H1 (cell line): ENCODE measurements at regions not wholly inside any gene's neighbourhood (a gene's known extent, or its start where the extent isn't known, plus 50 kb on each side); places are given as distances from the start of the nearest gene placed in this dataset.

ENCODE experiments used
- CTCF ChIA-PET: fragments of 300-600 bp; sonication (Branson Sonifier 250); formaldehyde crosslinking; loops from one replicate; lab custom pipeline; 2021; ENCODE audit not compliant: partially characterized antibody; lab: Charles Lee
- POLR2A ChIA-PET: fragments of 300-600 bp; sonication (Branson Sonifier 250); formaldehyde crosslinking; loops from one replicate; lab custom pipeline; 2021; ENCODE audit warnings: inconsistent platforms; ENCODE audit not compliant: partially characterized antibody; lab: Charles Lee
- DNase-seq, 2 experiments: peaks; one replicate each; pipeline versions ENCODE4 v3.0.0 to v3.0.0-alpha.2; 2010 to 2022; ENCODE audit warnings: low spot score in 2 of 2, low read depth in 1 of 2, mixed read lengths in 1 of 2
- FAIRE-seq: peaks from 2 replicates; lab custom pipeline; 2011; peaks lifted over from hg19 to GRCh38; lab: Jason Lieb, UNC
- H2AFZ ChIP-seq: 2 replicates; pipeline ENCODE4 v1.8.1; 2012; ENCODE audit warnings: low read length, inconsistent platforms
- H2AK5ac ChIP-seq: 2 replicates; pipeline ENCODE4 v1.6.1; 2013; ENCODE audit warnings: low read depth, low read length
- H2BK120ac ChIP-seq: replicated peaks from 2 replicates; pipeline ENCODE3; 2013; ENCODE audit warnings: low read depth, low read length, inconsistent platforms
- H2BK12ac ChIP-seq: 2 replicates; pipeline ENCODE4 v1.6.1; 2013; ENCODE audit warnings: low read depth, low read length
- H2BK15ac ChIP-seq: 2 replicates; pipeline ENCODE4 v1.6.1; 2013; ENCODE audit warnings: low read length
- H2BK20ac ChIP-seq: 2 replicates; pipeline ENCODE4 v1.6.1; 2013; ENCODE audit warnings: low read length
- H2BK5ac ChIP-seq: 2 replicates; pipeline ENCODE4 v1.6.1; 2013; ENCODE audit warnings: low read depth, low read length
- H3K14ac ChIP-seq: 2 replicates; pipeline ENCODE4 v1.6.1; 2013; ENCODE audit warnings: inconsistent platforms; ENCODE audit not compliant: insufficient read length
- H3K18ac ChIP-seq: 2 replicates; pipeline ENCODE4 v1.6.1; 2013; ENCODE audit warnings: low read length; ENCODE audit errors: extremely low read depth
- H3K23ac ChIP-seq: 2 replicates; pipeline ENCODE4 v1.6.1; 2013; ENCODE audit warnings: inconsistent platforms; ENCODE audit not compliant: insufficient read length
- H3K23me2 ChIP-seq: 2 replicates; pipeline ENCODE4 v1.6.1; 2013; ENCODE audit warnings: low read depth, low read length
- H3K27ac ChIP-seq: 2 replicates; pipeline ENCODE4 v1.6.1; 2011; ENCODE audit warnings: low read depth, low read length, inconsistent platforms
- H3K27me3 ChIP-seq, 4 experiments: replicated peaks in 1 of 4; 1 replicate in 1 of 4; 2 replicates in 3 of 4; pipeline versions ENCODE4 v1.6.1 to v1.8.1; 2011 to 2013; ENCODE audit warnings: low read length in 3 of 4, mild to moderate bottlenecking in 3 of 4, inconsistent platforms in 2 of 4, mixed read lengths in 2 of 4, moderate library complexity in 1 of 4; ENCODE audit not compliant: control insufficient read depth in 3 of 4, insufficient read depth in 3 of 4; ENCODE audit errors: extremely low read depth in 1 of 4
- H3K36me3 ChIP-seq, 4 experiments: 2 replicates each; pipeline versions ENCODE4 v1.6.1 to v1.8.1; 2011 to 2013; ENCODE audit warnings: mild to moderate bottlenecking in 4 of 4, low read length in 3 of 4, moderate library complexity in 2 of 4, control low read depth in 1 of 4, inconsistent platforms in 1 of 4; ENCODE audit not compliant: insufficient read depth in 4 of 4, control insufficient read depth in 2 of 4
- H3K4ac ChIP-seq: replicated peaks from 2 replicates; pipeline ENCODE3; 2013; ENCODE audit warnings: low read length, low read depth, mixed read lengths, inconsistent platforms; ENCODE audit not compliant: insufficient read length
- H3K4me1 ChIP-seq, 4 experiments: replicated peaks in 1 of 4; 1 replicate in 1 of 4; 2 replicates in 3 of 4; pipeline versions ENCODE4 v1.6.1 to v1.8.1; 2011 to 2013; ENCODE audit warnings: low read length in 3 of 4, inconsistent platforms in 2 of 4, mixed read lengths in 1 of 4; ENCODE audit not compliant: insufficient read depth in 4 of 4, control insufficient read depth in 3 of 4
- H3K4me2 ChIP-seq, 2 experiments: 2 replicates each; pipeline versions ENCODE4 v1.6.1 to v1.8.1; 2011 to 2013; ENCODE audit warnings: low read depth in 2 of 2, low read length in 2 of 2, control low read depth in 1 of 2, inconsistent platforms in 1 of 2, mild to moderate bottlenecking in 1 of 2; ENCODE audit not compliant: insufficient read depth in 1 of 2
- H3K4me3 ChIP-seq, 4 experiments: fragments of 200-600, 300-600 bp in 1 of 4; sonication (generic), shearing (Covaris generic), sonication (Bioruptor Twin) in 1 of 4; 2 replicates each; pipeline versions ENCODE4 v1.5.1 to v1.8.1; 2011 to 2016; ENCODE audit warnings: low read length in 4 of 4, low read depth in 3 of 4, control low read depth in 2 of 4, inconsistent platforms in 2 of 4, mild to moderate bottlenecking in 2 of 4, mixed read lengths in 1 of 4, moderate library complexity in 1 of 4; ENCODE audit not compliant: insufficient read depth in 2 of 4; ENCODE audit errors: extremely low read depth in 1 of 4
- H3K56ac ChIP-seq: replicated peaks from 2 replicates; pipeline ENCODE3; 2013; ENCODE audit warnings: low read depth, mild to moderate bottlenecking, mixed read lengths, low read length, inconsistent platforms; ENCODE audit not compliant: insufficient read length
- H3K79me1 ChIP-seq: 2 replicates; pipeline ENCODE4 v1.6.1; 2013; ENCODE audit warnings: low read depth, low read length, control low read depth
- H3K79me2 ChIP-seq, 2 experiments: 2 replicates each; pipeline versions ENCODE4 v1.6.1 to v1.8.1; 2012 to 2013; ENCODE audit warnings: low read length in 2 of 2, mild to moderate bottlenecking in 2 of 2, inconsistent platforms in 1 of 2; ENCODE audit not compliant: insufficient read depth in 2 of 2, control insufficient read depth in 1 of 2
- H3K9ac ChIP-seq, 4 experiments: replicated peaks in 1 of 4; 1 replicate in 1 of 4; 2 replicates in 3 of 4; pipeline versions ENCODE4 v1.6.1 to v1.8.1; 2011 to 2013; ENCODE audit warnings: low read depth in 3 of 4, low read length in 3 of 4, control low read depth in 2 of 4, mild to moderate bottlenecking in 2 of 4, moderate library complexity in 2 of 4, inconsistent platforms in 1 of 4; ENCODE audit errors: extremely low read depth in 1 of 4
- H3K9me3 ChIP-seq, 2 experiments: 2 replicates each; pipeline versions ENCODE4 v1.6.1 to v1.8.1; 2012 to 2013; ENCODE audit warnings: mild to moderate bottlenecking in 2 of 2, moderate library complexity in 2 of 2, control low read depth in 1 of 2, inconsistent platforms in 1 of 2, low read depth in 1 of 2, low read length in 1 of 2, mixed read lengths in 1 of 2; ENCODE audit not compliant: insufficient read depth in 2 of 2
- H4K20me1 ChIP-seq, 2 experiments: replicated peaks in 1 of 2; 2 replicates each; pipeline versions ENCODE3 to v1.8.1; 2011 to 2013; ENCODE audit warnings: inconsistent platforms in 2 of 2, low read length in 2 of 2, mild to moderate bottlenecking in 1 of 2; ENCODE audit not compliant: insufficient read depth in 2 of 2, control insufficient read depth in 1 of 2
- H4K5ac ChIP-seq: 2 replicates; pipeline ENCODE4 v1.6.1; 2013; ENCODE audit warnings: low read length, low read depth, mixed read lengths, inconsistent platforms; ENCODE audit not compliant: insufficient read length
- H4K8ac ChIP-seq: 2 replicates; pipeline ENCODE4 v1.8.0; 2013; ENCODE audit warnings: mild to moderate bottlenecking, moderate library complexity, low read length, inconsistent platforms; ENCODE audit not compliant: insufficient read depth; ENCODE audit errors: extremely low read depth
- H4K91ac ChIP-seq: replicated peaks from 2 replicates; pipeline ENCODE3; 2013; ENCODE audit warnings: low read length, mixed read lengths, inconsistent platforms; ENCODE audit not compliant: insufficient read length
- FOSL1 ChIP-seq: IDR thresholded peaks from 2 replicates; pipeline ENCODE4 v1.6.1; 2011; ENCODE audit warnings: mild to moderate bottlenecking, low read depth, low read length, moderate library complexity; ENCODE audit not compliant: insufficient read depth
- SUZ12 ChIP-seq: fragments of 200-600 bp; sonication (generic); IDR thresholded peaks from 2 replicates; pipeline ENCODE4 v1.6.1; 2012; ENCODE audit warnings: mild to moderate bottlenecking, inconsistent platforms, low read length, moderate library complexity, mixed read lengths
- WGBS, 2 experiments: shearing (Covaris generic) in 1 of 2; methylation state at CpG; one replicate each; pipeline versions ENCODE4 v1.1.6 to v1.1.7; 2013 to 2015; ENCODE audit warnings: low lambda C conversion rate in 2 of 2, mixed read lengths in 2 of 2, inconsistent platforms in 1 of 2, low coverage in 1 of 2, missing lambda C conversion rate in 1 of 2; ENCODE audit not compliant: insufficient replicate concordance in 2 of 2, insufficient coverage in 1 of 2, insufficient read length in 1 of 2; ENCODE audit errors: extremely low coverage in 1 of 2, missing lambda C conversion rate in 1 of 2; 5-methylcytosine and 5-hydroxymethylcytosine counted together

GRCh38 chr10:3886191-3886590 lies 101.2 kb upstream of the KLF6 start:
- H3K4me3 ChIP-seq = no peak overlapping the region
- peaks cover 0 to 26% (median 10%) of the 10 kb centered on the region in 4 experiments; a peak in 5 of 7 replicates for H3K4me1 ChIP-seq
- peak overlapping the region; percentile 58 for H3K4ac ChIP-seq
- no peak overlapping the region for H2BK12ac ChIP-seq
- no peaks in the 10 kb centered on the region for H3K23me2 ChIP-seq
- H4K91ac ChIP-seq = no peak overlapping the region
- TF ChIP-seq SUZ12 = no peak
- TF ChIP-seq FOSL1 = no peak
- POLR2A ChIA-PET = interaction anchor here (1.1 to 1.3 kb wide), 2 partner anchors 11 to 14 kb away, joined by 3 to 4 read pairs; no protein-coding TSS in a partner anchor
- no peaks in the 10 kb centered on the region for H3K36me3 ChIP-seq
- FAIRE-seq (no peak), DNase-seq (peak; percentile 25 to 63)
- H2BK15ac ChIP-seq = no peak overlapping the region
- no peak overlapping the region for H4K8ac ChIP-seq
- no peak overlapping the region for H2BK120ac ChIP-seq
- no peak overlapping the region for H3K56ac ChIP-seq
- no peak overlapping the region for H2BK20ac ChIP-seq
- H3K18ac ChIP-seq = no peak overlapping the region
- no peak overlapping the region for H3K14ac ChIP-seq
- no peak overlapping the region for H4K5ac ChIP-seq
- H3K79me1 ChIP-seq = no peaks in the 10 kb centered on the region
- no peak overlapping the region for H2AK5ac ChIP-seq
- no peak overlapping the region for H3K4me2 ChIP-seq
- H4K20me1 ChIP-seq = no peaks in the 10 kb centered on the region
- no peaks in the 10 kb centered on the region for H3K9me3 ChIP-seq
- no peak overlapping the region for H3K27ac ChIP-seq
- CTCF ChIA-PET = interaction anchor here (1.1 kb wide), 1 partner anchor 10 kb away, joined by 3 read pairs; no protein-coding TSS in a partner anchor
- no peak overlapping the region for H3K23ac ChIP-seq
- no peaks in the 10 kb centered on the region for H3K79me2 ChIP-seq
- H2BK5ac ChIP-seq = no peak overlapping the region
- no peaks in the 10 kb centered on the region for H3K27me3 ChIP-seq
- no peak overlapping the region for H3K9ac ChIP-seq
- WGBS, 2 experiments = 42% methylated on average over 14 of the region's 14 CpGs; no CpG with 5 or more reads in 1 of the 2 experiments
- H2AFZ ChIP-seq = no peak overlapping the region
